ENCODE measurements at regions not wholly inside any gene's neighbourhood (a gene's known extent, or its start where the extent isn't known, plus 50 kb on each side); places are given as distances from the start of the nearest gene placed in this dataset.
"Not testable (repeated sequence)": the region's sequence is repeated elsewhere in the genome, so short reads cannot be mapped to it uniquely, and the experiment has no call there.

DNA sequence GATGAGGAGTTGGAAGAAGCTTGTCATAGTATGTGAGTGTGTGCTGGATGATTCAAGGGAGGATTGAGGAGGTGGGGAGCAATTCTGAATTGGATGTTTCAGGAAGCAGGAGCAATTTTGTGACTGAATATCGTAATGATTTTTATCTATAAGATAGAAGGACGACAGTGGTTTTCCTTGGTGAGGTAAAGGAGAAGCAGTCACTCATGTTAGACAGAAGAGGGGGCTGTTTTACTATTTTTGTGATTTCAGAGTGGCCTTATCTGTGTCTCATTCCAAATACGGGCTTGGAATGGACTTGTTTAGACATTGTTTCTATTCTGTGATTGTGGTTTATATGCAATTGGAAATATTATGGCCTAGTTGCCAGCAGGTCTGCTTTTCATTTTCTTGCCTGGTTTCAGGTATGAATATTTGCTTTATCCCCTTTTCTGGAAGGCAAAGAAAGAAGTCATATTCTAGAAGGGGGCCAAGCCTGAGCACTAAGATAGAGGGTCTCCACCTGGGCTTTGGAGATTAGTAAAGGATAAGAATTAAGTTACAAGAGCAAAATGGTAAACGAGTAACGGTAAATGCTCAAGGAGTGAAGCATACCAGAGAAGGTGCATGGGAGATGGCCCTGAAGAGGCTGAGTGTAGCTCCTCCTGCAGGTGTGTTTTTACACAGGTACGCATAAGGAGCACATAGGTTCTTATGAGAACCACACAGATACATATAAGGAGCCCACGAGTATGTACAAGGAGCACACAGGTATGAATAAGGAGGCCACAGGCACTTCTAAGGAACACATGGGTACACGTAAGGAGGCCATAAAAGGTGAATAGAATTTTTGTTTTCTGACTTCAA is 124.6 kb upstream of the KCNAB1 start:
- no peak for DNase-seq

- DNase-seq: no peak
These were observed 123.5 kb upstream of the KCNAB1 start for GRCh38 chr3:155996882-155997281.

DNA sequence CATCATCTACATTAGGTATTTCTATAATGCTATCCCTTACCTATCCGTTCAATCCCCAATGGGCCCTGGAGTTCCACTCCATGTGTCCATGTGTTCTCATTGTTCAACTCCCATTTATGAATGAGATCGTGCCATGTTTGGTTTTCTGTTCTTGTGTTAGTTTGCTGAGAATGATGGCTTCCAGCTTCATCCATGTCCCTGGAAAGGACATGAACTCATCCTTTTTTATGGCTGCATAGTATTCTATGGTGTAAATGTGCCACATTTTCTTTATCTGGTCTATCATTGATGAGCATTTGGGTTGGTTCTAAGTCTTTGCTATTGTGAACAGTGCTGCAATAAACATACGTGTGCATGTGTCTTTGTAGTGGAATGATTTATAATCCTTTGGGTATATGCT is 122.2 kb upstream of the KCNAB1 start:
- DNase-seq: not testable (repeated sequence)

DNA sequence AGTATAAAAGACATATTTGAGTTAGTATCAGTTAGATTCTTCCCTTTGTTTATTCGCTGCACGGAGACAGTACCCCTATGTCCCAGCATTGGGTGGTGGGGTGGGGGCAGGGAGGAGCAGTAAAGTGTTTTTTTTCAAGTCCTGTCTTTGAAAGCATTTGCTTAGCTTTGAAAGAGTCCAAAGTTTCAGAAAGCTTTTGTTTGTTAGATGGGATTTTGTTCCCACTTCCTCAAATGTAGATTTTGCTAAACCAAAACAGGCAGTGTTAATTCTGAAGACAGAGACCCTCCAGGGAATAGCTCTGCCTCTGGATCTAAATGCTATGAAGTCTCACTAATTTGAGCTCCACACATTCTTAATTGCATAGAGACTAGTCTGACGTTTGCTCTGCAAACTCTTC is 114.6 kb upstream of the KCNAB1 start:
- DNase-seq: no peak

GRCh38 chr3:156010829-156011228 is 109.5 kb upstream of the KCNAB1 start:
- no peak for DNase-seq

DNA sequence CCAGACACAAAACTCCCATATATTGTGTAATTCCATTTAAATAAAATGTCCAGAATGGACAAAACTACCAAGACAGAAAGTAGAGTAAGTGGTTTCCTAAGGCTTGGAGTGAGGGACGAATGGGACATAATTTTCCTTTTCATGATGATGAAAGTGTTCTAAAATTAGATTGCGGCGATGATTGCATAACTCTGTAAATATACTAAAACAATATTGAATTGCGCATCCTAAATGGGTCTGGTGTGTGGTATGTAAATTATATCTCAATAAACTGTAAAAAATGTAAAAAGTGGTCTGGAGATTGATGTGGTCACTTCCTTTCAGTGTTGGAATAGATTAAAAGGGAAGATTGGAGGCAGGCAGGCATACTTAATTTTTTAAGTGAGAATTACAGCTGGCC is 105.9 kb upstream of the KCNAB1 start:
- DNase-seq: no peak

DNA sequence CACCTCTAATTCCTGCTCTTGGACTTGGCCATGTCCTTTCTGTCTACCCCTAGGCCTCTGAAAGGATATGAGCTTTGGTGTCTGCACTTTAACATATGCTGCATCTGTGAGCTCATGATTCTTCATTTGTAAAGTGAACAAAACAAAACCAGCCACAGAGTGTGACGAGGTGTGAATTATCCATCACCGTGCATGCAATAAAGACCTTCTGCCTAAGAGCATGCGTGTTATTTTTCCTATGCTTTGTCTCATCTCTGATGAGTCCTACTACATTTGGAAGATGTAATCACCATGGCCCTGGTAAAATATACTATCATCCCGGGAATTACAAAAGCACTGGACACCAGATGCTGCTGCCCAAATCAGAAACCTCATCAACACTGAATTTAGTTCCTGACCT is 103.5 kb upstream of the KCNAB1 start:
- no peak for DNase-seq

GRCh38 chr3:156017352-156018030 is 102.9 kb upstream of the KCNAB1 start:
- DNase-seq: no peak

DNA sequence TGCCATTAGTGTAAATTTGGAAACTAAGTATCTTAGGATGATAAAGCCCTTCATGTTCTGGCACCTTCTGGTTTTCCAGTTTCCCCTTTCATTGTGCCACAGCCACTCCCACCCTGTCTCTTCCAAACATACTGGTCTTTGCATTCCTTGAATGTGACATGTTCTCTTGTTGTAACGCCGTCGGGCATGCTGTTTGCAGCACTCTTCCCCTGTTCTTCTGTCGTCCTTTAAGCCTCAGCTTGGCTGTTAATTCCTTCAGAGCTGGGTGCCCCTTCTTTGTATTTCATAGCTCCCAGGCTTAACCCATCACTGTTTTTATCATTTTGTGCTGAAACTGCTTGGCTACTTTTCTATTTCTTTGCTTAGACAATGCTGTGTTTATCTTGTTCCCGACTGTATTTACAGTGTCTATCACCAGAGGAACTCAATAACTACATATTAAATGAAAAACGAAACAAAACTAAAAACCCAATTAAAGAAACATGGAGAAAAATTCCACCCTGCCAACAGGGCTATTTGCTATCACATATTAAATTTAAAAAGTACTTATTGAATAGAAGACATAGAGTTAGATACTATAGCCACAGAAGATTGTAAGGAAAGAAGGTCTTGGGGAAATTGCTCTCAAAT is 95.4 kb upstream of the KCNAB1 start:
- DNase-seq: no peak

DNA sequence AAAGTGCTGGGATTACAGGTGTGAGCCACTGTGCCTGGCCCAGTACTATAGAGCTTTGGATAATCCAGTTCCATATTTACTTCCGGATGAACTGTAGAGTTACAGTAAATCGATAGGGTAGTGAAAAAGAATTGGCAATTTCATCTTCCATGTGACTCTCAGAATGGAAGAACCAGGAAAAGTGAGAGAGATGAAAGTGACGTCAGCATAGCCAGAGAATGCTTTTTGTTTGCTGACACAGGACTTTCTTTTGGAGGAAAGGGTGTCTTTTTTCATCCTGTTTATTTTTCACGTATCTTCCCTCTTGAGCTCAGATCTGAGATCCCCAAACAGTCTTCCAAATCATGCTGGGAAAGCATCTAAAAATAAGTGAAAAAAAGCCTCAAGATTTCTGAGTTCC is 91.2 kb upstream of the KCNAB1 start:
- no peak for DNase-seq

GRCh38 chr3:156030723-156031122 is 89.7 kb upstream of the KCNAB1 start:
- DNase-seq: no peak

DNA sequence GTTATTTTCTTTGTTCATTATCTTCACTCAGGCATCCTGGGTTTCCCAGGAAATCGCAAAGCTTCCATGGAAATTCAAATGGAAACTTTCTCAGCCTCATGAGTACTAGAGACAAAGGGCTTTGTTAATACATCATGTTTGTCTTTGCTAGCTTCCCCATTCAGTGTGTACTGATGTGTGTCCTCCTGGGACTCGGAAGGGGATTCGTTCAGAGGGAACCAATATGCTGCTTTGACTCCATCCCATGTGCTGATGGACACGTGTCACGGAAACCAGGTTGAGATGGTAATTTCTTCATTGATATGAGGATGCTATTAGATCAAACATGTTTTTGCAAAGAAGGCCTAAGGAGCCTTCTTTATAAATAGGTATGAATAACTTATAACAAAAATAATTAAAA is 87.0 kb upstream of the KCNAB1 start:
- DNase-seq: no peak

DNA sequence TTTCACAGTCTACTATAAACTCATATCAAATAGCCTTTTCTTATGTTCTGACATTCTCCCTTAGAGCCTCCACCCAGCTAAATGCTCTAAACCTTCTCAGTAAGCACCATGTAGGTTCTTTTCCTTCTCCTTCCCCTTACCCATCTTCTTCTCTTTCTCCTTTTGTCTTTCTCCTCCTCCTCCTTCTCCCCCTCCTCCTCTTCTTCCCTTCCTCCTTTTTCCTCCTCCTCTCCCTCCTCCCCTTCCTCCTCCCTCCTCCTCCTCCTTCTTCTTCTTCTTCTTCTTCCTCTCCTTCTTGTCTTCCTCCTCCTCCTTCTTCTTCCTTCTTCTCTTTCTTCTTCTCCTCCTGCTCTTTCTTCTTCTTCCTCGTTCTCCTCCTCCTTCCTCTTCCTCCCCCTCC is 85.2 kb upstream of the KCNAB1 start:
- no peak for DNase-seq

DNA sequence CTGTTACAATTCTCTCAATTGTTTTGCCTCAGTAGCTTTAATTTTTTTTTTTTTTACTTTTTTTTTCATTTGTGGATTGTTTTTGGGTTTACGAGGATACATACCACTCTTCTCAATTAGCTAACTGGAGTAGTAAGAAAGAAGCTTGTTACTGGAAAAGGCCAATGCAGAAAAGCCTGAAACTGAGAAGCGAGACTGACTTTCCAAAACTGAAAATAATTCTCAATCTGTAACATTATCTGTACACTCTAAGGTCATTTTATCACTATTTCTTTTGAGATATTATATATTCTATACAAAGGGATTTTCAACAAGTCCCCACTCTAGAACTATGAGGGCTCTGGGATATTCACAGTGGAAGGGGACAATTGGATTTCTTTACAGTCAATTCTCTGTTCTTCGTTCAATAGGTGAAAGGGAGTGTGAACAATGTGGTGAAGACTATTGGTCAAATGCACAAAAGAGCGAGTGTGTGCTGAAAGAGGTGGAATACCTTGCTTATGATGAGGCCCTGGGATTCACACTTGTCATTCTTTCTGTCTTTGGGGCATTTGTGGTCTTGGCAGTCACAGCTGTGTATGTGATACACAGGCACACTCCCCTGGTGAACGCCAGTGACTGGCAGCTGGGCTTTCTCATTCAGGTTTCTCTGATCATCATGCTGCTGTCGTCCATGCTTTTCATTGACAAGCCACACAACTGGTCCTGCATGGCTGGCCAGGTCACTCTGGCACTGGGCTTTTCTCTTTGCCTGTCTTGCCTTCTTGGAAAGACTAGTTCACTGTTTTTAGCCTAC is 83.9 kb upstream of the KCNAB1 start:
- no peak for DNase-seq

- no peak for DNase-seq
These were observed 83.0 kb upstream of the KCNAB1 start for GRCh38 chr3:156037356-156037755.

DNA sequence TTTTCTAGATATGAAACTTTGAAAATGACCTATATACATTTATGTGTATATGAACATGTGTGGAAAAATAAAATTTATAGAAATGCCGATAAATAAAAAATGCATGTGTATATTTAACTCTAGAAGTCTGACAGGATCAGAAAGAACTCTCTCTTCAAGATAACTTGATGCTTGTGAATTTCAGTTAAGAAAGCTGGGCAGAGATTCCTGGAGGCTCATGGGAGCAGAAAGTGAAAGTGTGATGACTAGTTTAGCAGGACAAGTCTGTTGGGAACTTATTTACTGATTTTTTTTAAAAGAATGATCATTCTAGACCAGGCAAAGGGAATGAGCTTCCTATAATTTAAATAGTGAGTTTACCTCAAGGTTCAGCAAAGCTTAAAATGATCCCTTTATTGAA is 81.5 kb upstream of the KCNAB1 start:
- DNase-seq: no peak

DNA sequence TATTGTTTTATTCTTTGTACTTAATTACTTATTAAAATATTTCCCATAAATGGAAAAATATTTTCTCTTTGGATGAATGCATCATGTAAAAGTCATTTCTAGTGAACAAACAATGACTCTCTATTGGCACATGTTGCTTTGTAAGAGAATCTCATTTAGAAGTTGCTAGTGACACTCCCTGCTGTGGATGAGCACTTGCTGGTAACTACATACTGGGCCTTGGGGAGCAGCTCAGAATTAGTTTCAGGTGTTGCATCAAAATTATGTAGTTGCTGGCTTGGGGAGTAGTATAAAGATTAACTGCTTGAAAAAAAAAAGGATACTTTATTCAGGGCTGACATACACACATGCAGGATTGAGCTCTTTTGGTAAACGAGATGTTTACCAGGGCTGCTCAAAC is 80.3 kb upstream of the KCNAB1 start:
- no peak for DNase-seq

GRCh38 chr3:156041216-156041841 is 79.0 kb upstream of the KCNAB1 start:
- DNase-seq: not testable (repeated sequence)

- DNase-seq: not testable (repeated sequence)
These were observed 78.5 kb upstream of the KCNAB1 start for GRCh38 chr3:156041856-156042255.

- DNase-seq: peak; percentile 2
These were observed 76.3 kb upstream of the KCNAB1 start for GRCh38 chr3:156043832-156044633.

DNA sequence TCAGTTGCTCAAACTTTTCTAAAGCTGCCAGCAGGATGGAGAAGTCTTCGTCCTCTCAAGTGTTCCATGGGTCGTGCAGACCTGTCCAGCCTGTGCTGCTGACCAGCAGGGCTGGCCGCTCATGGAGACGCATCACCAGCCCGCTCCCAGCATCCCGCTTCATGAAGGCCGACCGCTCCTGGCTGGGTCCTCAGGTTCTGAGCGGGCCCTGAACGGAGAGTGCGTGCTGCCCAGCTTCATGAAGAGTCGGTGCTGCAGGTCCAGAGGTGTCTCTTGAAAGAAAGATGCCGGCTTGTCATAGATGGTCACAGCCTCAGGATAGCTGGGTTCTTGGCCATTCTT is 75.8 kb upstream of the KCNAB1 start:
- DNase-seq: no peak

- not testable (repeated sequence) for DNase-seq
These were observed 71.9 kb upstream of the KCNAB1 start for GRCh38 chr3:156048483-156048882.

Data from CD4-positive, alpha-beta T cell treated with Interleukin-17A for 4 hours (primary cell).